ENCODE measurements at regions not wholly inside any gene's neighbourhood (a gene's known extent, or its start where the extent isn't known, plus 50 kb on each side); places are given as distances from the start of the nearest gene placed in this dataset.

DNA sequence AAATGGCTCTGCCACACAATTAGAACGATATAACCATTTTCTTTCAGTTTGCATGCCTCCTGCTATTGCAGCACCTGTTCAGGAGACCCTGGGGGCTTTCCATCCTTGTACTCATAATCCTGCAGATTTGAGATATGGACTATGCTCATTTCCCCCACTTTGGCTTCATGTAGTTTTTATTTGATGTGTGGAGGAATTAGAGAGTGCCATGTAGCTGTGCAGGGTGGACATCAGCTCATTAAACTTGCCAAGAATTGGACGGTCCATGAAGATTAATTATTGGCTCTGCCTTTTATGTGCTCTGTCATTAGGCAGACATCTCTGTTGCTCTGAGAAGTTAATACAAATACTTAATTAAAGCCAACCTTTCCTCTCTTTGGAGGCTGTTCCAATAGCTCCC, 66.2 kb upstream of the CD83 start:
- Histone ChIP-seq H3K9me3 (no peaks in the 10 kb centered on the region), H3K27me3 (no peaks in the 10 kb centered on the region), H3K4me3 (ENCODE audit: low read depth, low read length) (no peak overlapping the region), H3K4me1 (no peaks in the 10 kb centered on the region), H3K36me3 (no peaks in the 10 kb centered on the region)
- TF ChIP-seq CTCF (IDR thresholded peaks at IDR 0.05; ENCODE audit: low read depth, low read length), result no peak
- no peak for DNase-seq

DNA sequence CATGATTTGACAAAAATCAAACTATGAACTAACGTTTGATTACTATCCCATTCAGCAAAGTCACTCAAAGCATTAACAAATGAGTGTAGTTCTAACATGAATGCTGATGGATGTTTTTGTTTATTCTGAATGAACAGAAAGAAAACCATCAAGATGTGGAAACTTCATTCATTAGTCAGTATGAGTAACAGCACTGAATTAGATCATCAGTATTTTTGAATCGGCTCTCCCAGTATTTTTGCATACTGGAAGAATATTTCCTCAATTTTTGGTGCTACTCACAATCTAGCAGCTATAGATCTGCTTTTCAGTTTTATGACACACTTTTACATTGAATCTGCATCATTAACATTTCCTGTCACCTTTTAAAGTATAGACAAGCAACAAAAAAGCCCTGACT, 63.8 kb upstream of the CD83 start:
- no peaks in the 10 kb centered on the region for H3K36me3 ChIP-seq
- DNase-seq, result no peak
- no peak for TF ChIP-seq CTCF (IDR thresholded peaks at IDR 0.05; ENCODE audit: low read depth, low read length)
- H3K27me3 ChIP-seq, result no peaks in the 10 kb centered on the region
- H3K4me3 ChIP-seq (ENCODE audit: low read depth, low read length), result no peak overlapping the region
- H3K4me1 ChIP-seq, result no peaks in the 10 kb centered on the region
- no peaks in the 10 kb centered on the region for H3K9me3 ChIP-seq

GRCh38 chr6:14055541-14055940, 62.0 kb upstream of the CD83 start:
- DNase-seq, result no peak
- TF ChIP-seq CTCF (IDR thresholded peaks at IDR 0.05; ENCODE audit: low read depth, low read length), result no peak

DNA sequence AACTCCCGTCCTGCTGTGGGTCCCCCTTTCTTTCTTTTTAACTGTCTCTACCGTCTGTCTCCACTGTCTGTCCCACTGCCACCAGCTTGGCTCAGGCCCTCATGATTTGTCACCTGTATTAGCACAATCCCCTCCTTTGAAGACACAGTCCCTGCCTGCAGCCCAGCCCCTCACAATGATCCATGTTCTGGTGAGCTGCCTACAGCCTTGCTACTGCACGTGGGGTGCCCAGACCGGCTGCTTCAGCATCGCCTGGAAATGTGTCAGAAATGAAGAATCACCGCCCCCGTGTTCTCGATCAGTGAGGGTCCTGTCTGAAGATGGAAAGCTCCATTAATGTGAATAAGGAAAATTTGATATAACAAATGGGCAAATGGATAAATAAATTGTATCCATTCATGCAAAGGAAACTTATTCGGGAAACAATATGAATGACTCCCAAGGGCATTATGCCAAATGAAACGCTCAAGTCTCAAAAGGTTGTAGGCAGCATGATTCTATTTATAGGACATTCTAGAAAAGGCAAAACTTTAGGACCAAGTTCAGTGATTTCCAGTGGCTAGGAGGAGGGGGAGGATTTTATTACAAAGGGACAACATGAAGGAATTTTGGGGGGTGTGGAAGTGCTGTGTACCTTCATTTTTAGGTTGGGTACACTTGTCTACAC, 59.4 kb upstream of the CD83 start:
- no peak for DNase-seq
- H3K9me3 ChIP-seq, result no peaks in the 10 kb centered on the region
- TF ChIP-seq CTCF (IDR thresholded peaks at IDR 0.05; ENCODE audit: low read depth, low read length), result no peak
- no peak overlapping the region for H3K4me3 ChIP-seq (ENCODE audit: low read depth, low read length)
- no peaks in the 10 kb centered on the region for H3K36me3 ChIP-seq
- no peaks in the 10 kb centered on the region for H3K27me3 ChIP-seq
- 0 out of 2 replicates have a peak, but pooled peaks cover 6% of the 10 kb centered on the region for H3K4me1 ChIP-seq

More at GRCh38 chr6:14055541-14055940, 62.0 kb upstream of the CD83 start:
- H3K4me3 ChIP-seq (ENCODE audit: low read depth, low read length), result no peak overlapping the region
- H3K36me3 ChIP-seq, result no peaks in the 10 kb centered on the region
- no peaks in the 10 kb centered on the region for H3K27me3 ChIP-seq
- H3K4me1 ChIP-seq, result 0 out of 2 replicates have a peak, but pooled peaks cover 2% of the 10 kb centered on the region
- H3K9me3 ChIP-seq, result no peaks in the 10 kb centered on the region

DNA sequence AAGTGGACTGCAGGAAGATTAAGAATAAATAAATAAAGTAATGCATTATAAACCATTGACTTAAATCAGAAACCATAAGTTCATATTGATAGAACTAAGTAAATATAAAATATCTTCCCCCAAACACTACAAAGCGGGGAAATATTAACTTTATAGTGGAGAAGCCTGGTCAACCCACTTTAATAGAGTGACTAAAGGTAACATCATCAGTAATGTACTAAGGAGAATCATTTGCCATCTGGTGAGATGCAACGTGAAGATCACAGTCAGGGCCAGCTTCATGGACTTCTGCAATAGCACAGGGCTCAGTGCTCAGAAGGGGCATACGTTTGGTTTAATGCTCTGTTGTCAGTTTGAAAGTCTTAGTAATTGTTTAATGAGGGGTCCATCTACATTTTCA, 58.8 kb upstream of the CD83 start:
- DNase-seq, result no peak
- no peaks in the 10 kb centered on the region for H3K27me3 ChIP-seq
- no peaks in the 10 kb centered on the region for H3K9me3 ChIP-seq
- 0 out of 2 replicates have a peak, but pooled peaks cover 6% of the 10 kb centered on the region for H3K4me1 ChIP-seq
- no peak for TF ChIP-seq CTCF (IDR thresholded peaks at IDR 0.05; ENCODE audit: low read depth, low read length)
- H3K36me3 ChIP-seq, result no peaks in the 10 kb centered on the region
- no peak overlapping the region for H3K4me3 ChIP-seq (ENCODE audit: low read depth, low read length)

DNA sequence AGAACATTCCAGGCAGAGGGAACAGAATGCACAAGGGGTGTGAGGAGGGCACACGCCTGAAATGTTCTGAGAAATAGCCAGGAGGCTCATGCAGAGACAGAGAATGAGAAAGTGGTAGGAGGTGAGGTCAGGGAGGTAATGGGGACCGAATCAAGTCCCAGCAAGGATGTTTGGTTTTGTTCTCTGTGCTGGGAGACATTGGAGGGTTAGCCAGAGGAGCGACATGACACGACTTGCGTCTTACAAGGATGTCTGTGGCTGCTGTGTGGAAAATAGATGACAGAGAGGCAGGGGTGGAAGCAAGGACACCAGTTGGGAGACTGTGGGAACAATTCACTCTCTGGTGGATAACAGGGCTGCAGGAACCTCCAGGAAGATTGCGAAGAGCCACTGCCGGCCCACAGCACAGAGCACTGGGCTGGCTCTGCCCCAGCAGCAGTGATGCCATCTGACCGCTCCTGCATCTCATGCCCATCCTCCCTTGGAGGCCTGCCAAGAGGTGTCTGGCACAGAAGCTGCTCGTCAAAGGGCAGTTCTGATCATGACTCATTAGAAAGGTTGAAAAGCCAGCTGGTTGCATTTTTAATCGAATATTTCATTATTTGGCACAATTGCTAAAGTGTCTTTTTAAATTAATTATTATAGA, 57.7 kb upstream of the CD83 start:
- peak; percentile 88 for DNase-seq
- Histone ChIP-seq H3K27me3 (no peaks in the 10 kb centered on the region), H3K4me1 (0 out of 2 replicates have a peak, but pooled peaks cover 6% of the 10 kb centered on the region)

More for the DNA sequence above, 57.7 kb upstream of the CD83 start:
- H3K9me3 ChIP-seq, result no peaks in the 10 kb centered on the region
- no peaks in the 10 kb centered on the region for H3K36me3 ChIP-seq
- no peak for TF ChIP-seq CTCF (IDR thresholded peaks at IDR 0.05; ENCODE audit: low read depth, low read length)
- no peak overlapping the region for H3K4me3 ChIP-seq (ENCODE audit: low read depth, low read length)

Measured in BE2C (cell line).